ENCODE measurements at regions not wholly inside any gene's neighbourhood (a gene's known extent, or its start where the extent isn't known, plus 50 kb on each side); places are given as distances from the start of the nearest gene placed in this dataset.

- H4K20me1 ChIP-seq (ENCODE audit: insufficient read depth, low read length): no peaks in the 10 kb centered on the region
- no peak overlapping the region for H3K27ac ChIP-seq (ENCODE audit: extremely low read length, insufficient read depth, low read length)
- H3K27me3 ChIP-seq (ENCODE audit: control insufficient read depth in 1 of 2, insufficient read depth in 2 of 2, low read length in 2 of 2): no peaks in the 10 kb centered on the region
- no peaks in the 10 kb centered on the region for H3K4me1 ChIP-seq (ENCODE audit: insufficient read depth, low read length)
- BruUV-seq (replicated peaks): no TSS peak
- no peak overlapping the region for H3K4me2 ChIP-seq (ENCODE audit: low read depth, low read length)
- FAIRE-seq (no peak), ATAC-seq (no peak), DNase-seq (ENCODE audit: low spot score) (peak; percentile 0)
- no peak overlapping the region for H3K4me3 ChIP-seq (replicated peaks in 1 of 3; ENCODE audit: insufficient read depth in 1 of 3, low read depth in 2 of 3, low read length in 3 of 3)
- in situ Hi-C loops (cut with HindIII; ENCODE audit: extremely low pct_ligation_motif_present, low pct_unique_long_range_greater_than_20kb) (no loop called here), intact Hi-C loops (cut with micrococcal nuclease; ENCODE audit: unreplicated experiment) (no loop called here)
- no peaks in the 10 kb centered on the region for H3K79me2 ChIP-seq (ENCODE audit: insufficient read depth, low read length)
- POLR2A ChIA-PET: no interaction called here
- 0% methylated on average over 2 of the region's 2 CpGs for WGBS (ENCODE audit: low lambda C conversion rate)
- no peaks in the 10 kb centered on the region for H3K36me3 ChIP-seq (replicated peaks in 1 of 2; ENCODE audit: control insufficient read depth in 1 of 2, insufficient read depth in 2 of 2, low read length in 2 of 2)
- CTCF ChIA-PET (ENCODE audit: low intra/inter-chr PET ratio, low total read pairs): no interaction called here
- H3K9ac ChIP-seq (ENCODE audit: insufficient read depth, low read depth, low read length): no peak overlapping the region
- H3K9me3 ChIP-seq (ENCODE audit: low read length): peaks cover 86% of the 10 kb centered on the region
- no peak overlapping the region for H2AFZ ChIP-seq (ENCODE audit: low read length)
- TF ChIP-seq SRSF4 (IDR thresholded peaks at IDR 0.05; ENCODE audit: low read depth, low read length, poor library complexity, severe bottlenecking) (no peak), ZSCAN5A (CRISPR knock-in tag; IDR thresholded peaks at IDR 0.05; ENCODE audit: borderline replicate concordance) (no peak), ZNF619 (CRISPR knock-in tag; IDR thresholded peaks at IDR 0.05) (no peak), SATB2 (CRISPR knock-in tag; IDR thresholded peaks at IDR 0.05) (no peak), BRF2 (CRISPR knock-in tag; IDR thresholded peaks at IDR 0.05) (no peak), ZBTB1 (CRISPR knock-in tag; IDR thresholded peaks at IDR 0.05; ENCODE audit: borderline replicate concordance) (no peak)
These were observed 1202.3 kb downstream of the BCL11B start for GRCh38 chr14:98069712-98070171.

- no peaks in the 10 kb centered on the region for H4K20me1 ChIP-seq (ENCODE audit: insufficient read depth, low read length)
- no peak overlapping the region for H3K27ac ChIP-seq (ENCODE audit: extremely low read length, insufficient read depth, low read length)
- no peak for TF ChIP-seq NFE2 (CRISPR knock-in tag; IDR thresholded peaks at IDR 0.05)
- TF ChIP-seq YEATS4 (CRISPR knock-in tag; IDR thresholded peaks at IDR 0.05; ENCODE audit: borderline replicate concordance): no peak
- TF ChIP-seq ZSCAN25 (CRISPR knock-in tag; IDR thresholded peaks at IDR 0.05): no peak
- TF ChIP-seq AKAP8 (CRISPR knock-in tag; IDR thresholded peaks at IDR 0.05): no peak
- no peak for TF ChIP-seq ZNF337 (CRISPR knock-in tag; IDR thresholded peaks at IDR 0.05; ENCODE audit: borderline replicate concordance, low read depth)
- no peak for TF ChIP-seq ZNF800 (CRISPR knock-in tag; IDR thresholded peaks at IDR 0.05)
- no peak for TF ChIP-seq MAFG (CRISPR knock-in tag; IDR thresholded peaks at IDR 0.05)
- no peak for TF ChIP-seq ZBTB1 (CRISPR knock-in tag; IDR thresholded peaks at IDR 0.05; ENCODE audit: borderline replicate concordance)
- TF ChIP-seq IKZF4 (CRISPR knock-in tag; IDR thresholded peaks at IDR 0.05; ENCODE audit: borderline replicate concordance, low read depth, not compliant biosample characterization): no peak
- TF ChIP-seq JUN (CRISPR knock-in tag; IDR thresholded peaks at IDR 0.05): no peak
- no peak overlapping the region for H3K4me3 ChIP-seq (replicated peaks in 1 of 3; ENCODE audit: insufficient read depth in 1 of 3, low read depth in 2 of 3, low read length in 3 of 3)
- BruUV-seq (replicated peaks): no TSS peak
- H3K4me2 ChIP-seq (ENCODE audit: low read depth, low read length): no peak overlapping the region
- intact Hi-C loops (cut with micrococcal nuclease; ENCODE audit: unreplicated experiment) (no loop called here), in situ Hi-C loops (cut with HindIII; ENCODE audit: extremely low pct_ligation_motif_present, low pct_unique_long_range_greater_than_20kb) (no loop called here)
- CTCF ChIA-PET (ENCODE audit: low intra/inter-chr PET ratio, low total read pairs): no interaction called here
- H3K79me2 ChIP-seq (ENCODE audit: insufficient read depth, low read length): no peaks in the 10 kb centered on the region
- no peak overlapping the region for H2AFZ ChIP-seq (ENCODE audit: low read length)
- H3K9me3 ChIP-seq (ENCODE audit: low read length): peaks cover 88% of the 10 kb centered on the region
- no peak for DNase-seq (ENCODE audit: low spot score)
- no peak overlapping the region for H3K9ac ChIP-seq (ENCODE audit: insufficient read depth, low read depth, low read length)
- POLR2A ChIA-PET: no interaction called here
- H3K27me3 ChIP-seq (ENCODE audit: control insufficient read depth in 1 of 2, insufficient read depth in 2 of 2, low read length in 2 of 2): no peaks in the 10 kb centered on the region
- no peak for FAIRE-seq
- no peaks in the 10 kb centered on the region for H3K36me3 ChIP-seq (replicated peaks in 1 of 2; ENCODE audit: control insufficient read depth in 1 of 2, insufficient read depth in 2 of 2, low read length in 2 of 2)
- no peaks in the 10 kb centered on the region for H3K4me1 ChIP-seq (ENCODE audit: insufficient read depth, low read length)
- ATAC-seq: no peak
These were observed 1201.5 kb downstream of the BCL11B start for GRCh38 chr14:98070536-98070935.

All from HepG2 (cell line).